ENCODE measurements at regions not wholly inside any gene's neighbourhood (a gene's known extent, or its start where the extent isn't known, plus 50 kb on each side); places are given as distances from the start of the nearest gene placed in this dataset.

GRCh38 chr4:14841801-14842768, 160.2 kb upstream of the CPEB2 start:
- Mint-ChIP-seq H3K27ac (no peak overlapping the region), H3K27me3 (ENCODE audit: low read depth in 2 of 2) (no peaks in the 10 kb centered on the region), H3K4me1 (peaks cover 0 to 7% of the 10 kb centered on the region in 2 donors), H3K36me3 (no peaks in the 10 kb centered on the region), H3K4me3 (no peak overlapping the region), H3K9me3 (no peaks in the 10 kb centered on the region)
- Histone ChIP-seq H3K36me3 (ENCODE audit: control insufficient read depth, insufficient read depth, low read length) (no peaks in the 10 kb centered on the region), H3K27me3 (ENCODE audit: control insufficient read depth, insufficient read depth, low read length) (no peaks in the 10 kb centered on the region), H3K9me3 (ENCODE audit: control insufficient read depth, insufficient read depth, low read length) (no peaks in the 10 kb centered on the region), H3K27ac (ENCODE audit: low read length) (no peak overlapping the region), H3K4me1 (ENCODE audit: control insufficient read depth, insufficient read depth, low read length) (no peaks in the 10 kb centered on the region), H3K4me3 (ENCODE audit: low read length) (no peak overlapping the region)
- intact Hi-C loops (cut with micrococcal nuclease): no loop called here
- WGBS (ENCODE audit: insufficient coverage): 89% methylated on average over 6 of the region's 6 CpGs
- ATAC-seq (peak in 1 of 3 donors; percentile 14), DNase-seq (no peak)
- TF ChIP-seq CTCF (IDR thresholded peaks at IDR 0.05): no peak

- ATAC-seq (no peak), DNase-seq (no peak)
- Mint-ChIP-seq H3K9me3 (no peaks in the 10 kb centered on the region), H3K36me3 (no peaks in the 10 kb centered on the region), H3K4me1 (peaks cover 0 to 7% of the 10 kb centered on the region in 2 donors), H3K27me3 (ENCODE audit: low read depth in 2 of 2) (no peaks in the 10 kb centered on the region), H3K4me3 (no peak overlapping the region), H3K27ac (no peak overlapping the region)
- Histone ChIP-seq H3K4me3 (ENCODE audit: low read length) (no peak overlapping the region), H3K9me3 (ENCODE audit: control insufficient read depth, insufficient read depth, low read length) (no peaks in the 10 kb centered on the region), H3K27ac (ENCODE audit: low read length) (no peak overlapping the region), H3K4me1 (ENCODE audit: control insufficient read depth, insufficient read depth, low read length) (no peaks in the 10 kb centered on the region), H3K36me3 (ENCODE audit: control insufficient read depth, insufficient read depth, low read length) (no peaks in the 10 kb centered on the region), H3K27me3 (ENCODE audit: control insufficient read depth, insufficient read depth, low read length) (no peaks in the 10 kb centered on the region)
- intact Hi-C loops (cut with micrococcal nuclease): no loop called here
- TF ChIP-seq CTCF (IDR thresholded peaks at IDR 0.05): no peak
- 100% methylated on average over 1 of the region's 2 CpGs for WGBS (ENCODE audit: insufficient coverage)
These were observed 159.2 kb upstream of the CPEB2 start for GRCh38 chr4:14842964-14843630.

- Mint-ChIP-seq H3K36me3 (no peaks in the 10 kb centered on the region), H3K9me3 (no peaks in the 10 kb centered on the region), H3K27ac (no peak overlapping the region), H3K27me3 (ENCODE audit: low read depth in 2 of 2) (no peaks in the 10 kb centered on the region), H3K4me1 (peaks cover 0 to 7% of the 10 kb centered on the region in 2 donors), H3K4me3 (no peak overlapping the region)
- DNase-seq (no peak), ATAC-seq (no peak)
- no peaks in the 10 kb centered on the region for H3K27me3 ChIP-seq (ENCODE audit: control insufficient read depth, insufficient read depth, low read length)
- no peaks in the 10 kb centered on the region for H3K9me3 ChIP-seq (ENCODE audit: control insufficient read depth, insufficient read depth, low read length)
- no peaks in the 10 kb centered on the region for H3K4me1 ChIP-seq (ENCODE audit: control insufficient read depth, insufficient read depth, low read length)
- TF ChIP-seq CTCF (IDR thresholded peaks at IDR 0.05): no peak
- intact Hi-C loops (cut with micrococcal nuclease): no loop called here
- H3K36me3 ChIP-seq (ENCODE audit: control insufficient read depth, insufficient read depth, low read length): no peaks in the 10 kb centered on the region
- no peak overlapping the region for H3K27ac ChIP-seq (ENCODE audit: low read length)
- 71% methylated on average over 3 of the region's 4 CpGs for WGBS (ENCODE audit: insufficient coverage)
- no peak overlapping the region for H3K4me3 ChIP-seq (ENCODE audit: low read length)
These were observed 158.2 kb upstream of the CPEB2 start for GRCh38 chr4:14844061-14844460.

All from natural killer cell (primary cell).